PC-3 (cell line): ENCODE measurements at regions not wholly inside any gene's neighbourhood (a gene's known extent, or its start where the extent isn't known, plus 50 kb on each side); places are given as distances from the start of the nearest gene placed in this dataset.

ENCODE experiments used
- EZH2 ChIP-seq: fragments of 300-600 bp; sonication (generic); IDR thresholded peaks from one replicate; pipeline ENCODE4 v1.6.1; 2017; ENCODE audit warnings: antibody characterized with exemption, mild to moderate bottlenecking, low read length; ENCODE audit not compliant: unreplicated experiment
- TF ChIP-seq, protein P1 (sequence below): fragments of 300-600 bp; sonication (generic); conservative IDR thresholded peaks from 2 replicates; pipeline ENCODE4 v1.5.1; 2017; ENCODE audit warnings: antibody characterized with exemption, low read depth, mild to moderate bottlenecking, low read length

DNA sequence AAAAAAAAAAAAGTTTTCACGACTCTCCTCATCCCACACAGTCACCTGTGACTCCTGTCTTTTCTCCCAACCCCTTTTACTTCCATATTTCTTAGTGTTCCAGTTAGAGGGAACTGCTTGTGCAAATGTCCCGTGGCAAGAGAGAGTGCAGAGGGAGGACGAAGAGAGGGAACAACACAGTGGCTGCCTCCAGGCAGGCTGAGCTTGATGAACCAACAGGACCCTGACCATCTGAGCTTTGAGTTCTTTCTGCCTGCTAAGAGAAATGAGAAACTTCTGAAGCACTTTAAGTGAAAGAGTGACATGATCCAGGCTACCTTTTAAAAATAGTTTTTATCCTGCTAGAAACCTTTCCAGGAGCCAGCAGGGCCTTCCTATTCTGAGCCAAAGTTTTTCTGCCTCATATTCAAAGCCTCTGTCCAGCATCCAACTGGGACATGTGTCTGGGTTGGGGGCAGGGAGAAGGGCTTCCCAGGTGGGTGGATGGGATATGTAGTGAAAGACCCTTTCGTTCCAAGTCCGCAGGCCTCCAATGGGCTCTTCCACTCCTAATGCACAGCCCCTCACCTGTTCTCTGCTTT is 239.9 kb downstream of the OPA1 start:
- TF ChIP-seq, protein P1, sequence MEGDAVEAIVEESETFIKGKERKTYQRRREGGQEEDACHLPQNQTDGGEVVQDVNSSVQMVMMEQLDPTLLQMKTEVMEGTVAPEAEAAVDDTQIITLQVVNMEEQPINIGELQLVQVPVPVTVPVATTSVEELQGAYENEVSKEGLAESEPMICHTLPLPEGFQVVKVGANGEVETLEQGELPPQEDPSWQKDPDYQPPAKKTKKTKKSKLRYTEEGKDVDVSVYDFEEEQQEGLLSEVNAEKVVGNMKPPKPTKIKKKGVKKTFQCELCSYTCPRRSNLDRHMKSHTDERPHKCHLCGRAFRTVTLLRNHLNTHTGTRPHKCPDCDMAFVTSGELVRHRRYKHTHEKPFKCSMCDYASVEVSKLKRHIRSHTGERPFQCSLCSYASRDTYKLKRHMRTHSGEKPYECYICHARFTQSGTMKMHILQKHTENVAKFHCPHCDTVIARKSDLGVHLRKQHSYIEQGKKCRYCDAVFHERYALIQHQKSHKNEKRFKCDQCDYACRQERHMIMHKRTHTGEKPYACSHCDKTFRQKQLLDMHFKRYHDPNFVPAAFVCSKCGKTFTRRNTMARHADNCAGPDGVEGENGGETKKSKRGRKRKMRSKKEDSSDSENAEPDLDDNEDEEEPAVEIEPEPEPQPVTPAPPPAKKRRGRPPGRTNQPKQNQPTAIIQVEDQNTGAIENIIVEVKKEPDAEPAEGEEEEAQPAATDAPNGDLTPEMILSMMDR = no peak
- no peak for TF ChIP-seq EZH2
